WERI-Rb-1 (cell line): ENCODE measurements at regions not wholly inside any gene's neighbourhood (a gene's known extent, or its start where the extent isn't known, plus 50 kb on each side); places are given as distances from the start of the nearest gene placed in this dataset.

Source experiments
- DNase-seq: peaks from one replicate; pipeline ENCODE4 v3.0.0-alpha.2; 2020
- H3K27ac ChIP-seq: fragments of 250-450 bp; sonication (Bioruptor Pico); 2 replicates; pipeline ENCODE4 v1.5.1; 2020; ENCODE audit warnings: mild to moderate bottlenecking, moderate library complexity
- H3K27me3 ChIP-seq: fragments of 250-450 bp; sonication (Bioruptor Pico); 2 replicates; pipeline ENCODE4 v1.5.1; 2021; ENCODE audit warnings: mild to moderate bottlenecking, low read depth, moderate library complexity; ENCODE audit not compliant: insufficient read depth, severe bottlenecking
- H3K36me3 ChIP-seq: fragments of 250-450 bp; sonication (Bioruptor Pico); 2 replicates; pipeline ENCODE4 v1.5.1; 2020; ENCODE audit warnings: mild to moderate bottlenecking, moderate library complexity
- H3K4me3 ChIP-seq: 2 replicates; pipeline ENCODE4 v1.5.1; 2011; ENCODE audit warnings: low read depth, mild to moderate bottlenecking, control low read depth, low read length
- H3K9me3 ChIP-seq: fragments of 250-450 bp; sonication (Bioruptor Pico); 2 replicates; pipeline ENCODE4 v1.5.1; 2021; ENCODE audit warnings: mild to moderate bottlenecking, moderate library complexity; ENCODE audit not compliant: severe bottlenecking
- TF ChIP-seq, protein P1 (sequence below): IDR thresholded peaks from 2 replicates; pipeline ENCODE4 v1.5.1; 2011; ENCODE audit warnings: low read depth, mild to moderate bottlenecking, control low read depth, inconsistent platforms, low read length

DNA sequence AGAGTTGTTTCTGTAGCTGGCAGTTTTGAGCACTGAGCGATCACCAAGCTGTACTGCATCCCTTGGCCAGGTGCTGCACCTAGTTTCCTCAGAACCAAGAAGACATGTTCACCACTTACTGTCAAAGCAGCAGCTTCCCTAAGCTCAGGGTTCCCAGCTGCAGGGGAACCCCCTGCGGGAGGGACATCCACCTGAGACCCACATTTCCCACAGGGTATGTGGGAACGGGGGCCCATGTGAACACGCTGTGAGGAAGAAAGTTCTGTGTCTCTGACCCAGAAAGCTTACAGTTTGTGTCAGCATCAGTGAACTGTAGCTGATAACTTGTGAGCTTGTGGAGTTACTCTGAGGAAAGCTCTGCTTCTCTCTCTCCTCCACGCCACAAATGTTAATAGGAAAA lies 436.8 kb upstream of the IGFBP3 start:
- Histone ChIP-seq H3K27me3 (no peaks in the 10 kb centered on the region), H3K4me3 (no peak overlapping the region), H3K27ac (no peak overlapping the region), H3K36me3 (no peaks in the 10 kb centered on the region), H3K9me3 (no peaks in the 10 kb centered on the region)
- DNase-seq: no peak
- TF ChIP-seq, protein P1, sequence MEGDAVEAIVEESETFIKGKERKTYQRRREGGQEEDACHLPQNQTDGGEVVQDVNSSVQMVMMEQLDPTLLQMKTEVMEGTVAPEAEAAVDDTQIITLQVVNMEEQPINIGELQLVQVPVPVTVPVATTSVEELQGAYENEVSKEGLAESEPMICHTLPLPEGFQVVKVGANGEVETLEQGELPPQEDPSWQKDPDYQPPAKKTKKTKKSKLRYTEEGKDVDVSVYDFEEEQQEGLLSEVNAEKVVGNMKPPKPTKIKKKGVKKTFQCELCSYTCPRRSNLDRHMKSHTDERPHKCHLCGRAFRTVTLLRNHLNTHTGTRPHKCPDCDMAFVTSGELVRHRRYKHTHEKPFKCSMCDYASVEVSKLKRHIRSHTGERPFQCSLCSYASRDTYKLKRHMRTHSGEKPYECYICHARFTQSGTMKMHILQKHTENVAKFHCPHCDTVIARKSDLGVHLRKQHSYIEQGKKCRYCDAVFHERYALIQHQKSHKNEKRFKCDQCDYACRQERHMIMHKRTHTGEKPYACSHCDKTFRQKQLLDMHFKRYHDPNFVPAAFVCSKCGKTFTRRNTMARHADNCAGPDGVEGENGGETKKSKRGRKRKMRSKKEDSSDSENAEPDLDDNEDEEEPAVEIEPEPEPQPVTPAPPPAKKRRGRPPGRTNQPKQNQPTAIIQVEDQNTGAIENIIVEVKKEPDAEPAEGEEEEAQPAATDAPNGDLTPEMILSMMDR: no peak

- Histone ChIP-seq H3K36me3 (no peaks in the 10 kb centered on the region), H3K27ac (no peak overlapping the region), H3K9me3 (no peaks in the 10 kb centered on the region), H3K27me3 (no peaks in the 10 kb centered on the region), H3K4me3 (no peak overlapping the region)
- TF ChIP-seq, protein P1: no peak
- DNase-seq: no peak
Observed at GRCh38 chr7:46357290-46357689, 436.2 kb upstream of the IGFBP3 start.

DNA sequence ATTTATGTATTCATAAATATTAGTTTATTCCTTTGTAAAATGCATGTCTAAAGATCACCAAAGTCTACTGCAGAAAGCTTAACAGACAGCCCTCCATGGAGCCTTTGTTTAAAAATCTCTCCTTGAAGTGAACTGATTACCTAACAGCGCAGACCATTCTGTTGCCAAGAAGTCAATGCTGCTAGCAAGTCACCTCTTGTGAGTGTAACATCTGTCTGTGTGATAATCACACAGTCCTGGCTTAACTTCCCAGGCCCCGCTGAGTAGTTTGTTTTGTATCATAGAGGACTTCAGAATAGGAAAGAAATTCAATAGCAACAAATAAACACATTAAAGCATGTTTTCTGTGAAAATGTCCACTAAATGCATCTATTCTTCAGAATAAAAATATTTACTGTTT lies 435.3 kb upstream of the IGFBP3 start:
- no peak for DNase-seq
- Histone ChIP-seq H3K36me3 (no peaks in the 10 kb centered on the region), H3K27ac (no peak overlapping the region), H3K9me3 (no peaks in the 10 kb centered on the region), H3K4me3 (no peak overlapping the region), H3K27me3 (peaks cover 4% of the 10 kb centered on the region)
- TF ChIP-seq, protein P1: no peak

DNA sequence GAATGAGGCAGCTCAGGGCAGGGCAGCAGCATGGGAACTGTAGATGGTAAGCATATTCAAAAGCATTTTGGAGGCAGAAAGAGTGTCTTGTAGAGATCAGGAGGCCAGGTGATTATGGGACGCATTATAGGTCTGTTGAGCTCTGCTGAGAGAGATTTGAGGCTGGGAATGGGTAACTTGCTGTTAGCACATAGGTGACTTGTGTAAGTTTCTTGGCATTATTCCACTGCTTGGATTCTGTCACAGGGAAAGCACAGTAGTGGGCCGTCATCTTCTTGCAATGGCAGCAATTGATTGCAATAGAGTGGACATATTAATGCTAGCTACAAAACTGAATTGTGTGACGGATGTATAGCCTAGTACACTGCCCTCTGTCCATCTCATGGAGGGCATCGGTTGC lies 434.3 kb upstream of the IGFBP3 start:
- Histone ChIP-seq H3K27ac (no peak overlapping the region), H3K9me3 (no peaks in the 10 kb centered on the region), H3K36me3 (no peaks in the 10 kb centered on the region), H3K4me3 (no peak overlapping the region), H3K27me3 (peaks cover 4% of the 10 kb centered on the region)
- DNase-seq: no peak
- TF ChIP-seq, protein P1: no peak

DNA sequence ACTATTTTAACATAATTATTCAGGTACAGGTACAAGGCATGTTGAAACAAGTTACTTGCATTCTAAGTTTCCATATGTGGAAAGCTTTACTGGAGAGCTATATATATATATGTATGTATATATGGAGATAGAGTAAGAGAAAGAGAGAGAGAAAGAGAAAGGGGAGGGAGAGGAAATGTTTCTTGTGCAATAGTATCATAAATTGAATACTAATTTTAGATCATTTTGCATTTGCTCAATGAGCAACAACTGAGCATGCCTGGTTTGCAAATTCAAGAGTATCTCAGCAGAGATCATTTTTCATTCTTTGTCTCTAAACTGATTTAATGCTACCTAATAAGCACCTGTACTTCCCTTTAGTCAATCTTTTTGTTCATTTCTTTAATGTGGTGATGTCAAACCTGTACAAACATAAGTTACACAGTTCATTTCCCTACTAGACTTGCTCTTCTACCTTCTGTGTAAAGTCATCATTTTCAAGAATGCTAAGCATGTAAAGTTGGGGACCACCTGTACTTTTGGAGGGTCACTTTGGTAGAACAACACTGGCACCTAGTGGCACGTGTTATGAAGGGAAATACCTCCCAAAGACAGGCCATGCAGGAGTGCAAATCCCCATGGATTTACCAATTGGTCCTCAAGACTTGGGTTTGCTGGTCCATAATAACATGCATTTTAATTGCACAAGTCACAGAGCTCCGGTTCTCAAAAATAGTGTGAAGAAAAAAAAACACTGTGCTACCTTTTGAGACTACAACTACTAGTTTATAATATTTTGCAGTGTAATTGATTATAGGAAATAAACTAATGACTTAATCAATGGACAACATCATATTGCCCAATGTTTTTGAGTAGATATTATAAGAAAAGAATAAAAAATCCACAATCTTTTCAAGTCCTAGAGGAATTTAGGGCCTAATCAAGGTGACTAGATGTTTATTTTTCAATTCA lies 431.2 kb upstream of the IGFBP3 start:
- no peaks in the 10 kb centered on the region for H3K36me3 ChIP-seq
- peak; percentile 50 for DNase-seq
- H3K27ac ChIP-seq: no peak overlapping the region
- H3K27me3 ChIP-seq: peaks cover 11% of the 10 kb centered on the region
- TF ChIP-seq, protein P1: peak; percentile 64
- no peaks in the 10 kb centered on the region for H3K9me3 ChIP-seq
- no peak overlapping the region for H3K4me3 ChIP-seq
